Neural progenitor cell (in vitro differentiated cells): ENCODE measurements at regions not wholly inside any gene's neighbourhood (a gene's known extent, or its start where the extent isn't known, plus 50 kb on each side); places are given as distances from the start of the nearest gene placed in this dataset.

ENCODE experiments used
- CTCF ChIP-seq: fragments of 200-600 bp; sonication (generic); IDR thresholded peaks from 2 replicates; pipeline ENCODE4 v1.5.1; 2017; ENCODE audit warnings: antibody characterized with exemption, mild to moderate bottlenecking
- EZH2 ChIP-seq: fragments of 200-600 bp; sonication (generic); IDR thresholded peaks from 2 replicates; pipeline ENCODE4 v1.6.1; 2017; ENCODE audit warnings: antibody characterized with exemption, mild to moderate bottlenecking, moderate library complexity
- EZH2phosphoT487 ChIP-seq: fragments of 200-600 bp; sonication (generic); IDR thresholded peaks from 2 replicates; pipeline ENCODE4 v1.6.1; 2017; ENCODE audit warnings: antibody characterized with exemption

GRCh38 chr11:33624083-33624482, 76.5 kb downstream of the C11orf91 start:
- TF ChIP-seq CTCF (no peak), EZH2 (no peak), EZH2phosphoT487 (no peak)
